Fibroblast of pulmonary artery (primary cell): ENCODE measurements at regions not wholly inside any gene's neighbourhood (a gene's known extent, or its start where the extent isn't known, plus 50 kb on each side); places are given as distances from the start of the nearest gene placed in this dataset.

ENCODE experiments used
- DNase-seq: peaks from one replicate; pipeline ENCODE4 v3.0.0-alpha.2; 2010; ENCODE audit warnings: low read depth
- H3K4me3 ChIP-seq: replicated peaks from 2 replicates; pipeline ENCODE4 v1.5.1; 2011; ENCODE audit warnings: low read depth, mild to moderate bottlenecking, control low read depth, low read length, moderate library complexity
- TF ChIP-seq, protein P1 (sequence below): IDR thresholded peaks from 2 replicates; pipeline ENCODE4 v1.5.1; 2011; ENCODE audit warnings: mild to moderate bottlenecking, control low read depth, low read length, inconsistent platforms; ENCODE audit errors: missing control alignments

- no peak overlapping the region for H3K4me3 ChIP-seq
- no peak for DNase-seq
- TF ChIP-seq, protein P1, sequence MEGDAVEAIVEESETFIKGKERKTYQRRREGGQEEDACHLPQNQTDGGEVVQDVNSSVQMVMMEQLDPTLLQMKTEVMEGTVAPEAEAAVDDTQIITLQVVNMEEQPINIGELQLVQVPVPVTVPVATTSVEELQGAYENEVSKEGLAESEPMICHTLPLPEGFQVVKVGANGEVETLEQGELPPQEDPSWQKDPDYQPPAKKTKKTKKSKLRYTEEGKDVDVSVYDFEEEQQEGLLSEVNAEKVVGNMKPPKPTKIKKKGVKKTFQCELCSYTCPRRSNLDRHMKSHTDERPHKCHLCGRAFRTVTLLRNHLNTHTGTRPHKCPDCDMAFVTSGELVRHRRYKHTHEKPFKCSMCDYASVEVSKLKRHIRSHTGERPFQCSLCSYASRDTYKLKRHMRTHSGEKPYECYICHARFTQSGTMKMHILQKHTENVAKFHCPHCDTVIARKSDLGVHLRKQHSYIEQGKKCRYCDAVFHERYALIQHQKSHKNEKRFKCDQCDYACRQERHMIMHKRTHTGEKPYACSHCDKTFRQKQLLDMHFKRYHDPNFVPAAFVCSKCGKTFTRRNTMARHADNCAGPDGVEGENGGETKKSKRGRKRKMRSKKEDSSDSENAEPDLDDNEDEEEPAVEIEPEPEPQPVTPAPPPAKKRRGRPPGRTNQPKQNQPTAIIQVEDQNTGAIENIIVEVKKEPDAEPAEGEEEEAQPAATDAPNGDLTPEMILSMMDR: no peak
These were observed 56.0 kb upstream of the ST8SIA6 start for GRCh38 chr10:17510242-17510908.

DNA sequence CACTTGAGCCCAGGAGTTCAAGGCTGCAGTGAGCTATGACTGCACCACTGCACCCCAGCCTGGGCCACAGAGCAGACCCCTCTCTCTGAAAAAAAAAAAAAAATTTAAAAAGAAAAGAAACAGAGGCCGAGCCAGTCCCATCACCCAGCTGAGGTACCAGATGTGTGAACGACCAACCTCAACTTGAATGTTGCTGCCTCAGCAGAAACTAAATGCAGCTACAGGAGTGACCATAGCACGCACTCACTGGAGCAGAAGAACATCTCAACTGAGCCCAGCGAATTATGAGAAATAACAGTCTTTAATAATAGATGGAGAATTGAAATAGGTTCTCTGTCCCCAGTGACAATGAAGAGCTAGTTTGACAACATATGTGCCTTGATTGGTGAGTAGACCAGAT, 53.1 kb upstream of the ST8SIA6 start:
- H3K4me3 ChIP-seq: no peak overlapping the region
- TF ChIP-seq, protein P1: no peak
- DNase-seq: no peak

DNA sequence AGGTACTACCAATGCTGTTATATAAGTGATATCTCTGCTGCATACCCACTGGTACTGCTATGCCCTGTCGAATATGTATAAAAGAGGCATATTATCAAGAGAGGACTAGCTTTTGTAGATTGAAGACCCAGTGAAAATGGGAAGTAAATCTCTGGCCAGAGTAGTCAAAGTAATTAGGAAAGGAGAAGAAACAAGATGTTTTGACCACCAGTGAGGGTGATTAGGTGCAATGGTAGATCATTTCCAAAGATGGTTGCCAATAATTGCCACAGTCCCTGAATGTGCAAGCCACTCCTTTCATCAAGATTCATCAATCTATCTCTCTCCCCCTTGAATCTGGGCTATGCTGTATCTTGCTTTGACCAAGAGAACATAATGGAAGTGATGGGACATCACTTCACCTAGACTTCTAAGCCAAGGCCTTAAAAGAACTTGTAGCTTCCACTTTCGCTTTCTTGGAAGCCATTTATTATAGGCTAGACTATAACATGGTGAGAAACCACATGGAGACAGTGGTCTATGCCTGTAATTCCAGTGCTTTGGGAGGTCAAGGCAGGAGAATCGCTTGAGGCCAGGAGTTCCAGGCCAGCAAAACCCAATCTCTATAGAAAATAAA, 52.6 kb upstream of the ST8SIA6 start:
- no peak for DNase-seq
- H3K4me3 ChIP-seq: no peak overlapping the region
- TF ChIP-seq, protein P1: no peak

- DNase-seq: no peak
- TF ChIP-seq, protein P1: no peak
- no peak overlapping the region for H3K4me3 ChIP-seq
These were observed 52.0 kb upstream of the ST8SIA6 start for GRCh38 chr10:17506390-17506789.

GRCh38 chr10:17504547-17505245, 50.3 kb upstream of the ST8SIA6 start:
- DNase-seq: peak; percentile 60
- TF ChIP-seq, protein P1: no peak
- H3K4me3 ChIP-seq: no peak overlapping the region
